HG03354 (cell line): ENCODE measurements at regions not wholly inside any gene's neighbourhood (a gene's known extent, or its start where the extent isn't known, plus 50 kb on each side); places are given as distances from the start of the nearest gene placed in this dataset.
"Not testable (repeated sequence)": the region's sequence is repeated elsewhere in the genome, so short reads cannot be mapped to it uniquely, and the experiment has no call there.

Source experiments
- ATAC-seq: cut with Tn5 transposase; IDR thresholded peaks from one replicate; pipeline ENCODE4 v1.9.1; 2021; ENCODE audit warnings: mild to moderate bottlenecking; ENCODE audit not compliant: unreplicated experiment, poor library complexity, severe bottlenecking

DNA sequence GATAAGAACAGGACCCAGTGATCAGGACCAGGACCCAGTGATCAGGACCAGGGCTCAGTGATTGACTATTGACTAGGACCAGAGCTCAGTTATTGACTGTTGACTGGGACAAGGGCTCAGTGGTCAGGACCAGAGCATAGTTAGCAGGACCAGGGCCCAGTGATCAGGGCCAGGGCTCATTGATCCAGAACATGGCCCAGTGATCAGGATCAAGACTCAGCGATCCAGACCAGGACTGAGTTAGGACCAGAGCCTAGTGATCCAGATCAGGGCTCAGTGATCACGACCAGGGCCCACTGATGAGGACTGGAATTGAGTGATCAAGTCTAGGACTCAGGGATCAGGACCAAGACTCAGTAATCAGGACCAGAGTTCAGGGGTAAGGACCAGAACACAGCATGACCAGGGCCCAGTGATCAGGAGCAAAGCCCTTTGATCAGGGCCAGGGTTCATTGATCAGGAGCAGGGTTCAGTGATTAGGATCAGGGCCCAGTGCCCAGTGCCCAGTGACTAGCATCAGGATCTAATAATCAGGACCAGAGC, 176.0 kb downstream of the TMEM121 start:
- no peak for ATAC-seq

DNA sequence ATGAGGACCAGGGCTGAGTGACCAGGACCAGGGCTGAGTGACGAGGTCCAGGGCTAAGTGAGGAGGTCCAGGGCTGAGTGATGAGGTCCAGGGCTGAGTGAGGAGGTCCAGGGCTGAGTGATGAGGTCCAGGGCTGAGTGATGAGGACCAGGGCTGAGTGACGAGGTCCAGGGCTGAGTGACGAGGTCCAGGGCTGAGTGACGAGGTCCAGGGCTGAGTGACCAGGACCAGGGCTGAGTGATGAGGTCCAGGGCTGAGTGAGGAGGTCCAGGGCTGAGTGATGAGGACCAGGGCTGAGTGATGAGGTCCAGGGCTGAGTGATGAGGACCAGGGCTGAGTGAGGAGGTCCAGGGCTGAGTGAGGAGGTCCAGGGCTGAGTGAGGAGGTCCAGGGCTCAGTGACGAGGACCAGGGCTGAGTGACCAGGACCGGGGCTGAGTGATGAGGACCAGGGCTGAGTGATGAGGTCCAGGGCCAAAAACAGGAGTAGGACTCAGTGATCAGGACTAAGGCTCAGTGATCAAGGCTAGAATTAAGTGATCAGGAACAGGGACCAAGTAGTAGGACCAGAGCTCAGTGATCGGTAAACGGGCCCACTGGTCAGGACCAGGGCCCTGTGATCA, 176.8 kb downstream of the TMEM121 start:
- ATAC-seq = not testable (repeated sequence)

DNA sequence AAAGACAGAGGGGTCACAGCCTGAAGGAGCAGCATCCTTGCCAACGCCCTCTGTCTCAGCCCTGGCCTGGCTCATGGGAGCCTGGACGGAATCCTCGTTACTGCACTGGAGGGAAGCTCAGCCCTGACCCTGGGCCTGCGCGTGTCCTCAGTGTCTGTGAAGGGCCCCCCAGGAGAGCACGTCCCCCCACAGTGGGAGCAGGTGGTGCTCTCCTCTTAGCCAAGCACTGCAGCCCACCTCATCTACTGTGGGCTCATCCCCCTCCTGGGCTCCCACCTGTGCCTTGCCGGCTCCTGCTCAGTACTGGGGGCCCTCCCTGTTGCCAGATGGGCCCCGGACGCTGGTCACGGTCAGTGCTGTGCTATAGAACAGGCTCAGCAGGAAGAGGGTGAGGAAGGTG, 177.7 kb downstream of the TMEM121 start:
- ATAC-seq = not testable (repeated sequence)

DNA sequence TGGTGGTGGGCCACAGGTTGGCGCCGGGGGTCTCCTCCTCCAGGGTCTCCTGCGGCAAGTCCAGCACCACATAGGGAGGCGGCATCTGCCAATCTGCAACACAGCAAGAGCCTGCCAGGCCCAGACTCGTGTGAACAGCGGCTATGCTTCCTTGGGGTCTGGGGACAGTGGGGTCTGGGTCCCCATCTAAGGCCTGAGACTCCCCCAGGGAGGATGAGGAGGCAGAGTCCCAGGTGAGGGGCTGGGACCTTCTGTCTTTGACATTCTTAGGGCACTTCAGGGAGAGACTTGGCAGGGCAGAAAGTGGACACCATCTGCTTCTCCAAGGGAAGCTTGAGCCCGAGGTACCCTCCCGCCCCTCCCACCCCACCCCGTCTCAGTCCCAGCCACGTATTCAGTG, 178.1 kb downstream of the TMEM121 start:
- ATAC-seq = not testable (repeated sequence)

DNA sequence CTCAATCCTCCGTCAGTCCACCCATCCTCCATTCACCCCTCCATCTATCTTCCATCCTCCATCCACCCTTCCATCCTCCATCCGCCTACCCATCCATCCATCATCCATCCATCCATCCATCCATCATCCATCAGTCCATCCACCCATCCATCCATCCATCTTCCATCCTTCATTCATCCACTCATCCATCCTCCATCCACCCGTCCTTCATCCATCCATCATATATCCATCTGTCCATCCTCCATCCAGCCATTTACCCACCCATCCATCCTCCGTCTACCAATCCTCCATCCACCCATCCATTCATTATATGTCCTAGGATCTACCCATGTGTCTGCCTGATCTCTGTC, 179.1 kb downstream of the TMEM121 start:
- ATAC-seq = not testable (repeated sequence)

DNA sequence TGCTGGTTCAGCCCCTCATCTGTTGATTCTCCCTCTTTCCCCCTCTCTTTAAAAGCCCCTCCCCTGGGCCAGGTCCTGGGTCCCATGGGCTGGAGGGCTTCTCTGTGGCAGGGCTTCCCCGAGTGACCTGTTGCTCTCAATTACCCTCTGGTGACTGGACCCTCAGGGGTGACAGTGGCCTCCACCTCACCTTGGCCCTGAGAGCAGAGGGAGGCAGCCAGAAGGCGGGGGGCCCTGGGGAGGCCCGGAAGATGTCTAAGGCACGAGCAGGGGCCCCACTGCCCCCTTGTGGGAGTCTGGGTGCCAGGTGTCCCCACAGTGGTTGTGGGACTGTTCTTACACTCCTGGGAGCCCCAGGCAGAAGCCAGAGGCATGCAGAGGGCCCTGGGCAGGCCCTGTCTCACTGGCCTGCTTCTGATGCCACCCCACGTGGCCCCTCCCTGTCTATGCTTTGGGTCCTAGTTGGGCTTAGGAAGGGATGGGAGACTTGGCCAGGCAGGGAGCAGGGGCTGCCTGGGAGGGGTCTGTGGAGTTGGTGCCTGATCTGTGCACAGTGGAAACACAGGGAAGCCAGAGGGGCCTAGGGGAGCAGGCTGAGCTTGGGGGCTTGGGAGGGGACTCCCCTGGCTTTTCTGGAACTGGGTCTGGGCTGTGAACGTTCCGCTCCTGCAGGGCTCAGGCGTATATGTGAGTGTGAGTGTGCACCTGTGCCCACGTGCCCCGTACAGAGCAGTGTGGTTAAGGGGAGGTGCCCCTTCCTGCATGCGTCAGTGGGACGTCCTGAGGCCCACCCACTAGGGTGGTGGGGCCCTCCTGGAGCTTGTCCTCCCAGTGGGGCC, 179.7 kb downstream of the TMEM121 start:
- peak; percentile 58 for ATAC-seq

DNA sequence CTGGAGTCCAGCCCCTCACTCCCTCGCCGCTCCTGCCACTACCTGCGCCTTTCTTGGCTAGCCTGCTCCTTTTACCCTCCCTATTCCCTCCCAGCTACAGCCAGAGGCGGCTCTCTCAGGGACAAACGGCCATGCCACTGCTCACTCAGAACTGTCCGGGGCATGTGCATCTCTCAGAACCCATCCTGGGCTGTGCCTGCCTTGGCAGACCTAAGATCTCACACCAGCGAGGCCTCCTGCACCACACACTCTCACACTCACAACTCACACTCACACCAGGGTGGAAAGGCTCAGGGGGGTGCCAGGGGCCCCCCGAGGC, 180.3 kb downstream of the TMEM121 start:
- ATAC-seq = not testable (repeated sequence)

DNA sequence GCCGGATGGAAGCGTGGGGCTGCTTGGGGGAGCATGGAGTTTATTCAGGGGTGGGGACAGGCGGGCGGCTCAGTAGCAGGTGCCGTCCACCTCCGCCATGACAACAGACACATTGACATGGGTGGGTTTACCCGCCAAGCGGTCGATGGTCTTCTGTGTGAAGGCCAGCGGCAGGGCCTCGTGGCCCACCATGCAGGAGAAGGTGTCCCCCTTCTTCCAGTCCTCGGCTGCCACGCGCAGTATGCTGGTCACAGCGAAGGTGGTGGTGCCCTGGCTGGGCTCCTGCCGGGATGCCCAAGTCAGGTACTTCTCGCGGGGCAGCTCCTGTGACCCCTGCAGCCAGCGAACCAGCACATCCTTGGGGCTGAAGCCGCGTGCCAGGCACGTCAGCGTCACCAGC, 180.7 kb downstream of the TMEM121 start:
- not testable (repeated sequence) for ATAC-seq

DNA sequence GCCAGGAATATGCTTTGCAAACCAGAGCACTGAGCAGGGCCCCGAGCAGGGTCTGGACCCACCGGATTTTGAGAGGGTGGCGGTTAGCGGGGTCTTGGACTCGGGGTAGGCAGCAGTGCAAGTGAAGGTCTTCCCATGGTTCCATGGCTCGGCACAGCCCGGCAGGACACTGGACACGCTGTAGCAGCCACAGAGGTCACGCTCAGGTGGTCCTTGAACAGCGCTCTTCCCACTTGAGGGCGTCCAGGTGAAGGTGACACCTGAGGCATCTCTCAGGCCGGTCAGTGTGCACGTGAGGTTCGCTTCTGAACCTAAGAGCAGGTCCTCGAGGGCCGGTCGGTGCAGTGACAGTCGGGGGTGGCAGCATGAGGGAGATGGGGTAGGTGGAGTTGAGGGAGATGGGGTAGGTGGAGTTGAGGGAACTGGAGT, 181.4 kb downstream of the TMEM121 start:
- ATAC-seq = not testable (repeated sequence)

DNA sequence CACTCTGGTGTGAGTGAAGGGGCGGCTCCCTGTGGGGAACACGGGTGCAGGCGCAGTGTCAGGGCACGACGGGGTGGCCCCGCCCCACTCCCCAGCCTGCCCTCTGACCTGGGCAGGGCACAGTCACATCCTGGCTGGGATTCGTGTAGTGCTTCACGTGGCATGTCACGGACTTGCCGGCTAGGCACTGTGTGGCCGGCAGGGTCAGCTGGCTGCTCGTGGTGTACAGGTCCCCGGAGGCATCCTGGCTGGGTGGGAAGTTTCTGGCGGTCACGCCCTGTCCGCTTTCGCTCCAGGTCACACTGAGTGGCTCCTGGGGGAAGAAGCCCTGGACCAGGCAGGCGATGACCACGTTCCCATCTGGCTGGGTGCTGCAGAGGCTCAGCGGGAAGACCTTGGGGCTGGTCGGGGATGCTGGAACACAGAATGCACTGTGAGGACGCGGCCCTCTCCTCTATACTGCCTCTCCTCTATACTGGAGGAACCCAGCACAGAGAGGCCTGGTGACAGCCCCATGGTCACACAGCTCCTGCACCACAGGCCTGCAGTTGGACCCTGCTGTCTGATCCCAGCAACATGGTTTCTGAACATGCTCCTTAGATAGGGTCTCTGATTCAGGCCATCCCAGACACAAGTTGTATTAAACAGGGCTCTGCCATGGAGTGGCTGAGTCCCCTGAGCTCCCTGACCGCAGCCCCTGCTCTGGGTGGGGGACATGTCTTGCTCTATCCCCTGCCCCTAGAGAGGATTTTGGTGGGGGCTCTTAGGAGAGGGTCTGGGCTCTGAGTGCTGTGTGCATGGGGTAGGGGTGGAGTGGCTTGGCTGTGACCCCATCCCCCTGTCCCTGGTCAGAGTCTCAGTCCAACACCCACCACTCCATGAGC, 182.1 kb downstream of the TMEM121 start:
- ATAC-seq = not testable (repeated sequence)

DNA sequence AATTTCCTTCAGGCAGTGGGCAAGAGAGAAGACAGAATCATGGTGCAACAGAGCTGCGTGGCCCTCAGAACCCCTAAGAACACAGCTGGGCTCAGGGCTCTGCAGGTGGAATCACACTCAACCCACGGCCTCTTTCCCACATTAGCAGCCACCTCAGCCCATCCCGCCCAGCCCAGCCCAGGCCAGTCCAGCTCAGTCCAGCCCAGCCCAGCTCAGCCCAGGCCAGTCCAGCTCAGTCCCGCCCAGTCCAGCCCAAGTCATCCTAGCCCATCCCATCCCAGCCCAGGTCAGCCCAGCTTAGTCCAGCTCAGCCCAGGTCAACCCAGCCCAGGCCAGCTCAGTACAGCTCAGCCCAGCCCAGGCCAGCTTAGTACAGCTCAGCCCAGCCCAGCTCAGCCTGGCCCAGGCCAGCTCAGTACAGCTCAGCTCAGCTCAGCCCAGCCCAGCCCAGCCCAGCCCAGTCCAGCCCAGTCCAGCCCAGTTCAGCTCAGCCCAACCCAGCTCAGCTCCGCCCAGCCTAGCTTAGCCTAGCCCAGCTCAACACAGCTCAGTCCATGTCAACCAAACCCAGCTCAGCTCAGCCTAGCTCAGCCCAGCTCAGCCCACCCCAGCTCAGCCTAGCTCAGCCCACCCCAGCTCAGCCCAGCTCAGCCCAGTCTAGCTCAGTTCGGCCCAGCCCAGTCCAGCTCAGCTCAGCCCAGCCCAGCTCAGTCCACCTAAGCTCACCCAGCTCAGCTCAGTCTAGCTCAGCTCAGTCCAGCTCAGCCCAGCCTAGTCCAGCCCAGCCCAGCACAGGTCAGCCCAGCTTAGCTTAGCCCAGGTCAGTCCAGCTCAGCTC, 183.1 kb downstream of the TMEM121 start:
- no peak for ATAC-seq

DNA sequence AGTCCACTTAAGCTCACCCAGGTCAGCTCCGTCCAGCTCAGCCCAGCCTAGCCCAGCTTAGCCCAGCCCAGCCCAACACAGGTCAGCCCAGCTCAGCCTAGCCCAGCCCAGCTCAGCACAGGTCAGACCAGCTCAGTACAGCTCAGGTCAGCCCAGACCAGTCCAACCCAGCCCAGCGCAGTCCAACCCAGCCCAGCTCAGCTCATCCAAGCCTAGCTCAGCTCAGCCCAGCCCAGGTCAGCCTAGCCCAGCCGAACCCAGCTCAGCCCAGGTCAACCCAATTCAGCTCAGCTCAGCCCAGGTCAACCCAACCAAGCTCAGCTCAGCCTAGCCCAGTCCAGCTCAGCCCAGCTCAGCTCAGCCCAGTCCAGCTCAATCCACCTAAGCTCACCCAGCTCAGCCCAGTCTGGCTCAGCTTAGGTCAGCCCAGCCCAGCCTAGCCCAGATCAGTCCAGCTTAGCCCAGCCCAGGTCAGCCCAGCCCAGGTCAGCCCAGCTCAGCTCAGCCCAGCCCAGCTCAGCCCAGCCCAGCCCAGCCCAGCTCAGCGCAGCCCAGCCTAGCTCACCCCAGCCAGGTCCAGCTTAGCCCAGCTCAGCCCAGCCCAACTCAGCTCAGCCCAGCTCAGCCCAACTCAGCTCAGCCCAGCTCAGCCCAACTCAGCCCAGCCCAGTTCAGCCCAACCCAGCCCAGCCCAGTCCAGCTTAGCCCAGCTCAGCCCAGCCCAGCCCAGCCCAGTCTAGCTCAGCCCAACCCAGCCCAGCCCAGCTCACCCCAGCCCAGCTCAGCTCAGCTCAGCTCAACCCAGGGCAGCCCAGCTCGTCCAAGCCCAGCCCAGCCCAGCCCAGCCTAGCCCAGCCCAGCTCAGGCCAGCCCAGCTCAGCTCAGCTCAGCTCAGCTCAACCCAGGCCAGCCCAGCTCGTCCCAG, 184.0 kb downstream of the TMEM121 start:
- ATAC-seq = no peak

DNA sequence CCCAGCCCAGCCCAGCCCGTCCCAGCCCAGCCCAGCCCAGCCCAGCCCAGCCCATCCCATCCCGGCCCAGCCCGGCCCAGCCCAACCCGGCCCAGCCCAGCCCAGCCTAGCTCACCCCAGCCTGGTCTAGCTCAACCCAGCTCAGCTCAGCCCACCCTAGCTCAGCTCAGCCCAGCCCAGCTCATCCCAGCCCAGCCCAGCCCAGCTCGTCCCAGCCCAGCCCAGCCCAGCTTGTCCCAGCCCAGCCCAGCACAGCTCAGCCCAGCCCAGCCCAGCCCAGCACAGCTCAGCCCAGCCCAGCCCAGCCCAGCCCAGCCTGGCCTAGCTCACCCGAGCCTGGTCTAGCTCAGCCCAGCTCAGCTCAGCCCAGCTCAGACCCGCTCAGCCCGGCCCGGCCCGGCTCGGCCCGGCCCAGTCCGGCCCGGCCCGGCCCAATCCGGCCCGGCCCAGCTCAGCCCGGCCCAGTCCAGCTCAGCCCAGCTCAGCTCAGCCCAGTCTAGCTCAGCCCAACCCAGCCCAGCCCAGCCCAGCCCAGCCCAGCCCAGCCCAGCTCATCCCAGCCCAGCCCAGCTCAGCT, 184.7 kb downstream of the TMEM121 start:
- ATAC-seq = no peak

DNA sequence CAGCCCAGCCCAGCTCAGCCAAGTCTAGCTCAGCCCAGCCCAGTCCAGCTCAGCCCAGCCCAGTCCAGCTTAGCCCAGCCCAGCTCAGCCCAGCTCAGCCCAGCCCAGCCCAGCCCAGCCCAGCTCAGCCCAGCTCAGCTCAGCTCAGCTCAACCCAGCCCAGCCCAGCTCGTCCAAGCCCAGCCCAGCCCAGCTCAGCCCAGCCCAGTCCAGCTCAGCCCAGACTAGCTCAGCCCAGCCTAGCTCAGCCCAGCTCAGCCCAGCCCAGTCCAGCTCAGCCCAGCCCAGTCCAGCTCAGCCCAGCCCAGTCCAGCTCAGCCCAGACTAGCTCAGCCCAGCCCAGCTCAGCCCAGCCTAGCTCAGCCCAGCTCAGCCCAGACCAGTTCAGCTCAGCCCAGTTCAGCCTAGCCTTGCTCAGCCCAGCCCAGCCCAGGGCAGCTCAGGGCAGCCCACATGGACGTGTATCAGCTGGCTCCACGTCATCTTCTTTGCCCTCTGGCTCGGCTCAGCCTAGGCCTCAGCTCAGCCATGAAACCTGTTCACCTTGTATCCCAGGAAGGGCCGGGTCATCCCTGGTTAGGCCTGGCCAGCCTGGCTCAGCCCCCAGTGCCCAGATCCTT, 185.6 kb downstream of the TMEM121 start:
- no peak for ATAC-seq

DNA sequence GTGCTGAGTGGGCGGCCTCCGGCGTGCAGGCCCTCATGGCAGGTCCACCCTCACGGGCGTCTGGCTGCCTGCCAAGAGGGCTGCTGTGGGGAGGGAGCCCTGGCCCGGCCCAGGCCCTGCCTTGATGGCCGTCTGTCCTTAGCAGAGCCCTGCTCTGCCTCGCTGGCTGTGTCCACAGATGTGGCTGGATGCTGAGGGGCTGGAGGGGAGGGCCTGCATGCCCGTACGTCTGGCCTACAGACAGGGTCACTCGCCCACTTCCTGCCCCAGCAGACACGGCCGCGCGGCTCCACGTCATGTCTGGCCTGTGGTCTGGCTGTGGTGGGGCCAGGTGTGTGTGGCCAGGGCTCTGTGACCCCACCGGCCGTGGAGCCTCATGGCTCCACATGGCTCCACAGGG, 186.3 kb downstream of the TMEM121 start:
- ATAC-seq = not testable (repeated sequence)

DNA sequence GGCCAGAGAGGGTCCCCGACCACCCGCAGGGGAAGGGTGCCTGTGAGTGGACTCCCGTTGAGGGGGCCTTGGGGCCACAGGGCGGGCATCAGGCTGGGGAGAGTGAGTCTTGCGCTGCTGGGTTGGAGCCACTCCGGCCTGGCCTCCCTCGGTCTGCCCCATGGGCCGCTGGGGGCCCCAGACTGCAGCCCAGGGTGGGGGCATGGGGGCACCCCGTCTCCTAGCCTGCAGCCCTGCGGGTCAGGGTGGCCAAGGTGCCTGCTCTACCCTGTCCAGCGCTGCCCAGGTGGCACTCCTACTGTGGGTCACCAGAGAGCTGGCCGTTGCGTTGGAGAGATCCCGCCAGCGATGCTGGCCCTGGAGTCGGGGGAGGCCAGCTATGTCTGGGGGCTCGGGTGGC, 186.8 kb downstream of the TMEM121 start:
- ATAC-seq = not testable (repeated sequence)

DNA sequence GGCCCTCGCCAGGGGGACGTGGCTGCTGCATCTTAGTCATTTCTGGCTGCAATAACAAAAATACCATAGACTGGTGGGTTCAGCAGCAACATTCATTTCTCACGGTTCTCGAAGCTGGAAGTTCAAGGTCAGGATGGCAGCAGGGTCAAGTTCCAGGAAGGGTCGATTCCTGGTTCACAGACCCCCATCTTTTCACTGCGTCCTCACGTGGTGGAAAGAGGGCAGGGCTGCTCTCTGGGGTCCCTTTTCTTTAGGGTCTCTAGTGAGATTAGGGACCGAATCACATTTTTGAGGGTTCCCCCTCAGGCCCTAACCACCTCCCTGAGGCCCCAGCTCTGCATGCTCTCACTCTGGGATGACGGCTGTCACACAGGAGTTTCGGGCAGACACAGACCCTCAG, 187.5 kb downstream of the TMEM121 start:
- not testable (repeated sequence) for ATAC-seq

DNA sequence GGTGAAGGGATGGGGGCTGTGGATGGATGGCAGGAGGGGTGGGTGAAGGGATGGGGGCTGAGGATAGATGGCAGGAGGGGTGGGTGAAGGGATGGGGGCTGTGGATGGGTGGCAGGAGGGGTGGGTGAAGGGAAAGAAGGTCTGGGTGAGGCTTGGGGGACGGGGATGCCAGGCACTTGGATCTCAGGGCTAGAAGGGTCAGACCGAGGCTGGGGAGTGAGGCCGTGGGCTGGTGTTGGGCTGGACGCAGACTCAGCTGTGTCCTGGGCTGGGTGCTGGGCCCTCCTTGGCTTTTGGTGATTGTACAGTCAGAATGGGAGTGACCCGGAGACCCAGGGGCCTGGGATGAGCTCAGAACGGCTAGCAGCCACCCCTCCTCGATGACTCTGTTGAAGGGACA, 192.4 kb downstream of the TMEM121 start:
- ATAC-seq = not testable (repeated sequence)
